ENCODE measurements at regions not wholly inside any gene's neighbourhood (a gene's known extent, or its start where the extent isn't known, plus 50 kb on each side); places are given as distances from the start of the nearest gene placed in this dataset.
A peak's percentile ranks its signal among the peaks of the same experiment; 100 is the strongest.
"Not testable (repeated sequence)": the region's sequence is repeated elsewhere in the genome, so short reads cannot be mapped to it uniquely, and the experiment has no call there.

GRCh38 chr17:31724619-31725018 is 134.4 kb downstream of the COPRS start:
- TF ChIP-seq, protein P1, sequence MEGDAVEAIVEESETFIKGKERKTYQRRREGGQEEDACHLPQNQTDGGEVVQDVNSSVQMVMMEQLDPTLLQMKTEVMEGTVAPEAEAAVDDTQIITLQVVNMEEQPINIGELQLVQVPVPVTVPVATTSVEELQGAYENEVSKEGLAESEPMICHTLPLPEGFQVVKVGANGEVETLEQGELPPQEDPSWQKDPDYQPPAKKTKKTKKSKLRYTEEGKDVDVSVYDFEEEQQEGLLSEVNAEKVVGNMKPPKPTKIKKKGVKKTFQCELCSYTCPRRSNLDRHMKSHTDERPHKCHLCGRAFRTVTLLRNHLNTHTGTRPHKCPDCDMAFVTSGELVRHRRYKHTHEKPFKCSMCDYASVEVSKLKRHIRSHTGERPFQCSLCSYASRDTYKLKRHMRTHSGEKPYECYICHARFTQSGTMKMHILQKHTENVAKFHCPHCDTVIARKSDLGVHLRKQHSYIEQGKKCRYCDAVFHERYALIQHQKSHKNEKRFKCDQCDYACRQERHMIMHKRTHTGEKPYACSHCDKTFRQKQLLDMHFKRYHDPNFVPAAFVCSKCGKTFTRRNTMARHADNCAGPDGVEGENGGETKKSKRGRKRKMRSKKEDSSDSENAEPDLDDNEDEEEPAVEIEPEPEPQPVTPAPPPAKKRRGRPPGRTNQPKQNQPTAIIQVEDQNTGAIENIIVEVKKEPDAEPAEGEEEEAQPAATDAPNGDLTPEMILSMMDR (IDR thresholded peaks at IDR 0.05): no peak
- Histone ChIP-seq H3K4me3 (no peak overlapping the region), H3K27me3 (no peaks in the 10 kb centered on the region), H3K27ac (no peak overlapping the region), H3K9me3 (no peaks in the 10 kb centered on the region), H3K4me1 (peaks cover 0 to 20% of the 10 kb centered on the region in 2 donors), H3K36me3 (no peaks in the 10 kb centered on the region)
- no peak for DNase-seq (ENCODE audit: low spot score)

DNA sequence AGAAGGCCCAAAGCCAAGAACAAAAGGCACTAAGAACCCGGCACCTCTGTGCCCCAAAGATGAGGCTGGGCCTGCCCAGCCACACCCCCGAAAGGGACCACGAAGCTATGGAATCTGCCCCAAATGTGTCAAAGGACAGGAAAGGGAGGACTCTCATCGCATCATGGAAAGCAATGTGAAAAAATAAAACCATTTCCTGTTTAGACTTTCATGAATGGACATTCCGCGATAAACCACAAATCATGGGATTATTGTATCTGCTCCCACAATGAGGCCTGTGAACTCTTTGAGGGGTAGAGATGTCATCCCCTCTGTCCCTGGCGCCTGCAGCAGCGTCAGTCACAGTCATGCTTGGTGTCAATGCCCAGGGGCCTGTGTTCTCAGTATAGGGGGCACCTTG is 135.0 kb downstream of the COPRS start:
- TF ChIP-seq, protein P1 (IDR thresholded peaks at IDR 0.05): no peak
- Histone ChIP-seq H3K36me3 (no peaks in the 10 kb centered on the region), H3K9me3 (no peaks in the 10 kb centered on the region), H3K27ac (no peak overlapping the region), H3K4me1 (peaks cover 0 to 20% of the 10 kb centered on the region in 2 donors), H3K4me3 (no peak overlapping the region), H3K27me3 (no peaks in the 10 kb centered on the region)
- no peak for DNase-seq (ENCODE audit: low spot score)

DNA sequence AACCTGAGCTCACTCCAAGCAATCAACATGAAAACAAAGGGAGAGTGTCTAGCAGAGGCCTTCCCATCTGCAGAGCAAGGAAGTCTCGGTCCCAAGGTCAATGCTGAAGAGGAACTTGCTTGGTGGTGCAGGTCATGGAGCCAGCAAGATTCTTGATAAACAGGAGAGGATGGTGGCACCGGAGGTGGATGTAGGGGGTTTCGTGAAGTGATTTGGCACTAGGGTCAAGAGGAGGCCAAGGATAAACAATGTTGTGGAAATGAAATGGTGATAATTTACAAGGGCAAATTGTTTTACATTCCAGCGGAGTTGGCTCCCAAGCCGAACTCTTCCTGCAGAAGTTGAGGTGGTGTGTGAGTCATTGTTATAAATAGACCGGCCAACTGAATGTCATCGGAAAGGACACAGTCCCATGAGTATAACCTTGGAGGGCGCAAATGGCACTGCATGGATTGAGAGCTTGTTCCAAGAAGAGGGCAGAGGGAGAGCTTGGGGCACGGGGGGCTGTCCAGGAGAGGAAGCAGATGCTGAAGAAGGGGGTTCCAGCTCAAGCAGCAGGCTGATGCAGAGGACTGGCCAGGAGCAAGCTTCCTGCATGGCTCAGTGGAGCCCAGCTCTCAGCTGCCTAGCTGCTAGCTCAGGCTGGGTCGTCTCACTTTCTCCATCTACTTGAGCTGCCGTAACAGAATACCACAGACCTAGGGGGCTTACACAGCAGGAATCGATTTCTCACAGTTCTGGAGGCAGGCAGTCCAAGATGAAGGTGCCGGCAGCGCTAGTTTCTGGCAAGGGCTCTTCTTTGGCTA is 136.6 kb downstream of the COPRS start:
- Histone ChIP-seq H3K27ac (peak overlapping the region; percentile 57 to 66), H3K9me3 (no peaks in the 10 kb centered on the region), H3K4me3 (no peak overlapping the region), H3K36me3 (no peaks in the 10 kb centered on the region), H3K4me1 (peaks cover 0 to 20% of the 10 kb centered on the region in 2 donors), H3K27me3 (no peaks in the 10 kb centered on the region)
- no peak for DNase-seq (ENCODE audit: low spot score)
- TF ChIP-seq, protein P1 (IDR thresholded peaks at IDR 0.05): no peak

DNA sequence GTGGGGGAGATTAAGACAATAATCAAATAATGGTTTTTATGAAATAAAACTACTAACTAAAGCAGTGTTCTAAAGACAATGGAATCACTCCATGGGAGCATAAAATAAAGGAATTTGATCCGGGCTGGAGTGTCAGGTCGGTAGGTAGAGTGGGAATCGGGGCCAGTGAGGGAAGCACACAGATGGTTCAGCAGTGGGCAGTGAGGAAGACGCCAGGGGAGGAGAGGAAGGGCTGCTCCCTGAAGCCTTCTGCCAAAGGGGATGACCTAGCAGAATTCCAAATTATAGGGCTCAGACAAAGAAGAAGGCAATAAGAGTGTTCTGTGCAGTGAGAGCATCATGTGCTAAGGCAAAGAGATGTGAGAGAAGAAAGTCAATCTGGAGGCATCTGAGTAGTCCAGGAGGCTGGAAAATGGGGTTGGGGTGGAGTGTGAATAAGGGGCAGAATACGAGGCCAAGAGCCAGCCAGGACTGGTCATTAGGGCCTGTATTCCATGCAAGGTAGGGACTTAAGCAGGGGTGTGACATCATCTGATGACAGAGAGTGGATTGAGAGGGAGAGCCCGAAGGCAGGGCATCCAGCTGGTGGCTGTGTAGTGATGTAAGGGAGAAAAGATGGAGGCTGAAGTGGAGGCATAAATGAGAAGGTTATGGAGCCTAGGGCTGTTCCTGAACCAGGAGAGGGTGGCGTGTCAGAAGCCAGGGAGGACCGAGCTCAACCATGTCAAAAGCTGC is 137.6 kb downstream of the COPRS start:
- no peak for DNase-seq (ENCODE audit: low spot score)
- H3K4me1 ChIP-seq: peaks cover 0 to 20% of the 10 kb centered on the region in 2 donors
- peak overlapping the region in 1 of 2 donors; percentile 66 for H3K27ac ChIP-seq
- H3K27me3 ChIP-seq: no peaks in the 10 kb centered on the region
- no peak overlapping the region for H3K4me3 ChIP-seq
- no peaks in the 10 kb centered on the region for H3K9me3 ChIP-seq
- no peaks in the 10 kb centered on the region for H3K36me3 ChIP-seq
- TF ChIP-seq, protein P1 (IDR thresholded peaks at IDR 0.05): no peak

DNA sequence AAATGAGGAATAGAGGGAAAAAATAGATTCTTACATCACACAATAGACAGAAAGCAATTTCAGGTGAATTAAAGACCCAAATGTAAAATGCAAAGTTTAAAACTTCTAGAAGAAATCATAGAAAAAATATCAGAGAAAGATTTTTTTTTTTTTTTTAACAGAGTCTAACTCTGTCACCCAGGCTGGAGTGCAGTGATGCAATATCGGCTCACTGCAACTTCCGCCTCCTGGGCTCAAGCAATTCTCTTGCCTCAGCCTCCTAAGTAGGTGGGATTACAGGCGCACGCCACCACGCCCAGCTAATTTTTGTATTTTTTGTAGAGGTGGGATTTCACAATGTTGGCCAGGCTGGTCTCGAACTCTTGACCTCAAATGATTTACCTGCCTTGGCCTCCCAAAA is 141.8 kb downstream of the COPRS start:
- peaks cover 0 to 12% of the 10 kb centered on the region in 2 donors for H3K4me1 ChIP-seq
- H3K4me3 ChIP-seq; H3K27me3 ChIP-seq; DNase-seq (ENCODE audit: low spot score); H3K36me3 ChIP-seq; H3K27ac ChIP-seq; H3K9me3 ChIP-seq: not testable (repeated sequence)

DNA sequence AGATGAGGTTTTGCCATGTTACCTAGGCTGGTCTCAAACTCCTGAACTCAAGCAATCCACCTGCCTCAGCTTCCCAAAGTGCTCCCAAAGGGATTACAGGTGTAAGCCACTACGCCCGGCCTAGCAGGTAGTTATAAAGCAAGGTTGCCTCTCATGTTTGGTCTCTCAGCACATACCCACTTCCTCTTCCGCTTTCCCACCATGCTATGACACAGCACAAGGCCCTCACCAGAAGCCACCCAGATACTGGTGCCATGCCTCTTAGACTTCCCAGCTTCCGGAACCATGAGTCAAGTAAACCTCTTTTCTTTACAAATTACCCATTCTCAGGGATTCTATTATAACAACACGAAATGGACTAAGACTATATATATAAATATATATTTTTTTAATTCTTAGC is 143.6 kb downstream of the COPRS start:
- no peak for DNase-seq (ENCODE audit: low spot score)
- H3K27me3 ChIP-seq: no peaks in the 10 kb centered on the region
- H3K9me3 ChIP-seq: no peaks in the 10 kb centered on the region
- H3K36me3 ChIP-seq: no peaks in the 10 kb centered on the region
- no peak overlapping the region for H3K27ac ChIP-seq
- H3K4me3 ChIP-seq: no peak overlapping the region
- TF ChIP-seq, protein P1 (IDR thresholded peaks at IDR 0.05): no peak
- no peaks in the 10 kb centered on the region for H3K4me1 ChIP-seq
